ENCODE measurements at regions not wholly inside any gene's neighbourhood (a gene's known extent, or its start where the extent isn't known, plus 50 kb on each side); places are given as distances from the start of the nearest gene placed in this dataset.

- Mint-ChIP-seq H3K4me3 (no peak overlapping the region), H3K27me3 (no peaks in the 10 kb centered on the region), H3K9me3 (peaks cover 32% of the 10 kb centered on the region), H3K36me3 (ENCODE audit: low read depth) (no peaks in the 10 kb centered on the region), H3K27ac (no peak overlapping the region), H3K4me1 (ENCODE audit: low read depth) (no peaks in the 10 kb centered on the region)
- ATAC-seq (no peak), DNase-seq (no peak)
- ChIA-PET POLR2A (no interaction called here), CTCF (no interaction called here)
- intact Hi-C loops (cut with micrococcal nuclease), result no loop called here
- no peak for TF ChIP-seq CTCF (IDR thresholded peaks at IDR 0.05)
Observed at GRCh38 chr2:83874712-83875430, 584.2 kb downstream of the SUCLG1 start.

DNA sequence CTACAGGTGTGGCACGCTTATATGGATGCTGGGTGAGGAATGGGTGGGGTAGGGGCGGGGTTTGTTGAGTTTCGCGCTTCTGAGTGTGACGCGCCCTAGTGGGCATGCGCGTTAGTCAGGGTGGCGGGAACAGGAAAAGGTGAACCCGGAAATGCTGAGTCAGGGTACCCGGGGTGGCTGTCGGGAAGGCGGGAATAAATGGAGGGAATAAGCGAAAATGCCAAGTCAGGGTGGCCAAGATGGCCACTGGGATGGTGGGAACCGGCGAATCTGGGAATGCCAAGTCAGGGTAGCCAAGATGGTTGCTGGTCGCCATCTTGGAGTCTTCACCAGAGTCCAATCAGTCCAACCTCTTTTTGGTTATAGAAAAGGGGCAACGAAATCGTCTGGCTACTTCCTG, 585.0 kb downstream of the SUCLG1 start:
- no peaks in the 10 kb centered on the region for H3K4me1 Mint-ChIP-seq (ENCODE audit: low read depth)
- DNase-seq (no peak), ATAC-seq (no peak)
- H3K4me3 Mint-ChIP-seq, result no peak overlapping the region
- no peaks in the 10 kb centered on the region for H3K36me3 Mint-ChIP-seq (ENCODE audit: low read depth)
- H3K27ac Mint-ChIP-seq, result no peak overlapping the region
- no peaks in the 10 kb centered on the region for H3K27me3 Mint-ChIP-seq
- ChIA-PET CTCF (no interaction called here), POLR2A (no interaction called here)
- peaks cover 26% of the 10 kb centered on the region for H3K9me3 Mint-ChIP-seq
- intact Hi-C loops (cut with micrococcal nuclease), result no loop called here
- TF ChIP-seq CTCF (IDR thresholded peaks at IDR 0.05), result no peak

GRCh38 chr2:83873110-83873509, 586.0 kb downstream of the SUCLG1 start:
- Mint-ChIP-seq H3K27me3 (no peaks in the 10 kb centered on the region), H3K4me3 (no peak overlapping the region), H3K9me3 (peaks cover 18% of the 10 kb centered on the region), H3K27ac (no peak overlapping the region), H3K36me3 (ENCODE audit: low read depth) (no peaks in the 10 kb centered on the region), H3K4me1 (ENCODE audit: low read depth) (no peaks in the 10 kb centered on the region)
- ATAC-seq (no peak), DNase-seq (no peak)
- ChIA-PET CTCF (no interaction called here), POLR2A (no interaction called here)
- intact Hi-C loops (cut with micrococcal nuclease), result no loop called here
- TF ChIP-seq CTCF (IDR thresholded peaks at IDR 0.05), result no peak

GRCh38 chr2:83866211-83866610, 592.9 kb downstream of the SUCLG1 start:
- POLR2A ChIA-PET, result no interaction called here
- no peak for ATAC-seq
- Mint-ChIP-seq H3K36me3 (ENCODE audit: low read depth) (no peaks in the 10 kb centered on the region), H3K27ac (no peak overlapping the region), H3K4me1 (ENCODE audit: low read depth) (no peaks in the 10 kb centered on the region), H3K4me3 (no peak overlapping the region), H3K27me3 (no peaks in the 10 kb centered on the region), H3K9me3 (no peaks in the 10 kb centered on the region)
- intact Hi-C loops (cut with micrococcal nuclease), result no loop called here
- no peak for DNase-seq
- CTCF ChIA-PET, result no interaction called here
- TF ChIP-seq CTCF (IDR thresholded peaks at IDR 0.05), result no peak

DNA sequence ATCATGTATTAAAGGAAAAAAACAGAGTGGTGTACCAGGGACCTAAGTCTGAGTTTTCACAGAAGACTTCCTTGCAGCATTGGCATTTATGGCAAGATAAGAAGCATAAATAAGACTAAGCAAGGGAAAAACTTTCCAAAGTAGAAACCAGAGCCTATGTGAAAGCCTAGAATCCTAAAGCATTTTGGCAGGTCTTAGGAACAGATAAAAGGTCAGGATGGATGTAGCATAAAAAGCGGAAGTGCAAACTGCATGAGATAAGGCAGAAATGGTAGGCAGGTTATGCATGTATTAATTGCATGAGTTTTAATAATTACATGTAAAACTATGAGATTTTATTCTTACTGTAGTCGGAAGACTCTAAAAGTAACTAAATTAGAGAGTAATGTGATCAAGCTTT, 596.5 kb downstream of the SUCLG1 start:
- no peak for TF ChIP-seq CTCF (IDR thresholded peaks at IDR 0.05)
- Mint-ChIP-seq H3K4me3 (no peak overlapping the region), H3K27me3 (peaks cover 2% of the 10 kb centered on the region), H3K4me1 (ENCODE audit: low read depth) (no peaks in the 10 kb centered on the region), H3K27ac (no peak overlapping the region), H3K36me3 (ENCODE audit: low read depth) (no peaks in the 10 kb centered on the region), H3K9me3 (no peaks in the 10 kb centered on the region)
- DNase-seq, result no peak
- CTCF ChIA-PET, result no interaction called here
- ATAC-seq, result no peak
- POLR2A ChIA-PET, result no interaction called here
- intact Hi-C loops (cut with micrococcal nuclease), result no loop called here

Measured in activated CD8-positive, alpha-beta T cell treated with anti-CD3 and anti-CD28 coated beads for 36 hours (primary cell).